HEK293 (cell line): ENCODE measurements at regions not wholly inside any gene's neighbourhood (a gene's known extent, or its start where the extent isn't known, plus 50 kb on each side); places are given as distances from the start of the nearest gene placed in this dataset.

Source experiments
- CTCF ChIA-PET: fragments of 350-600 bp; formaldehyde crosslinking; extraction: SDS; loops from one replicate; lab custom pipeline; 2021; ENCODE audit warnings: antibody characterized with exemption; lab: Yijun Ruan, JAX
- POLR2A ChIA-PET: fragments of 300-600 bp; formaldehyde crosslinking; extraction: SDS; loops from one replicate; lab custom pipeline; 2020; ENCODE audit warnings: antibody characterized with exemption, inconsistent platforms; lab: Yijun Ruan, JAX
- H3K27ac ChIP-seq: fragments of 200-500 bp; sonication (Bioruptor generic); 2 replicates; pipeline ENCODE4 v1.5.1; 2014; ENCODE audit warnings: low read depth, low read length, control low read depth, inconsistent platforms; ENCODE audit errors: extremely low read depth
- H3K36me3 ChIP-seq, 2 experiments: fragments of 200-500 bp in 1 of 2; sonication (Bioruptor generic) in 1 of 2; 1 replicate in 1 of 2; 2 replicates in 1 of 2; pipeline ENCODE4 v1.5.1; 2014 to 2017; ENCODE audit warnings: inconsistent platforms in 2 of 2, low read length in 2 of 2; ENCODE audit not compliant: control insufficient read depth in 2 of 2, insufficient read depth in 1 of 2
- H3K4me1 ChIP-seq: fragments of 200-500 bp; sonication (Bioruptor generic); 2 replicates; pipeline ENCODE4 v1.5.1; 2014; ENCODE audit warnings: mild to moderate bottlenecking, low read length, inconsistent platforms; ENCODE audit not compliant: control insufficient read depth, insufficient read depth
- H3K4me3 ChIP-seq: 2 replicates; pipeline ENCODE4 v1.5.1; 2011; ENCODE audit warnings: low read depth, mild to moderate bottlenecking, control low read depth, low read length, moderate library complexity
- H3K9me3 ChIP-seq: fragments of 200-500 bp; sonication (Bioruptor generic); 2 replicates; pipeline ENCODE4 v1.5.1; 2014; ENCODE audit warnings: low read depth, low read length, inconsistent platforms; ENCODE audit not compliant: control insufficient read depth, insufficient read depth
- BCL11A ChIP-seq: fragments of 450-650 bp; formaldehyde crosslinking; IDR thresholded peaks from 2 replicates; pipeline ENCODE4 v1.5.1; 2016; ENCODE audit warnings: low read depth, missing biosample characterization, missing genetic modification characterization
- GLI2 ChIP-seq: fragments of 450-650 bp; formaldehyde crosslinking; IDR thresholded peaks from 2 replicates; pipeline ENCODE4; 2017; ENCODE audit warnings: missing biosample characterization, missing genetic modification characterization, low read depth, borderline replicate concordance
- GLI4 ChIP-seq: fragments of 450-650 bp; formaldehyde crosslinking; IDR thresholded peaks from 2 replicates; pipeline ENCODE4 v1.5.1; 2016; ENCODE audit warnings: missing biosample characterization, missing genetic modification characterization
- KLF1 ChIP-seq: fragments of 450-650 bp; formaldehyde crosslinking; IDR thresholded peaks from 2 replicates; pipeline ENCODE4 v1.5.1; 2016; ENCODE audit warnings: missing biosample characterization, missing genetic modification characterization
- OSR2 ChIP-seq: fragments of 450-650 bp; formaldehyde crosslinking; IDR thresholded peaks from 2 replicates; pipeline ENCODE4 v1.5.1; 2016; ENCODE audit warnings: missing biosample characterization, missing genetic modification characterization
- PRDM1 ChIP-seq: fragments of 450-650 bp; formaldehyde crosslinking; IDR thresholded peaks from 2 replicates; pipeline ENCODE4; 2016; ENCODE audit warnings: missing biosample characterization, missing genetic modification characterization
- TRIM28 ChIP-seq: IDR thresholded peaks from 2 replicates; pipeline ENCODE4 v1.6.1; 2011; ENCODE audit warnings: low read length, control low read depth, borderline replicate concordance
- YY1 ChIP-seq: fragments of 450-650 bp; formaldehyde crosslinking; IDR thresholded peaks from 2 replicates; pipeline ENCODE4 v1.5.1; 2018; ENCODE audit warnings: missing biosample characterization, missing genetic modification characterization
- ZFP41 ChIP-seq: fragments of 450-650 bp; formaldehyde crosslinking; IDR thresholded peaks from 2 replicates; pipeline ENCODE4 v1.5.1; 2016; ENCODE audit warnings: missing biosample characterization, missing genetic modification characterization, borderline replicate concordance
- ZNF10 ChIP-seq: fragments of 450-650 bp; formaldehyde crosslinking; IDR thresholded peaks from 2 replicates; pipeline ENCODE4 v1.5.1; 2017; ENCODE audit warnings: missing biosample characterization, missing genetic modification characterization
- ZNF138 ChIP-seq: fragments of 450-650 bp; formaldehyde crosslinking; IDR thresholded peaks from 2 replicates; pipeline ENCODE4 v1.5.1; 2016; ENCODE audit warnings: missing biosample characterization, missing genetic modification characterization, borderline replicate concordance
- ZNF221 ChIP-seq: fragments of 450-650 bp; formaldehyde crosslinking; IDR thresholded peaks from 2 replicates; pipeline ENCODE4 v1.5.1; 2017; ENCODE audit warnings: missing biosample characterization, missing genetic modification characterization, borderline replicate concordance
- ZNF394 ChIP-seq: fragments of 450-650 bp; formaldehyde crosslinking; IDR thresholded peaks from 2 replicates; pipeline ENCODE4 v1.5.1; 2016; ENCODE audit warnings: missing biosample characterization, missing genetic modification characterization, mild to moderate bottlenecking, moderate library complexity, borderline replicate concordance
- ZNF426 ChIP-seq: fragments of 450-650 bp; formaldehyde crosslinking; IDR thresholded peaks from 2 replicates; pipeline ENCODE4 v1.5.1; 2017; ENCODE audit warnings: missing biosample characterization, missing genetic modification characterization, mild to moderate bottlenecking, inconsistent platforms, moderate library complexity
- ZNF530 ChIP-seq: fragments of 450-650 bp; formaldehyde crosslinking; IDR thresholded peaks from 2 replicates; pipeline ENCODE4 v1.5.1; 2016; ENCODE audit warnings: low read depth, missing biosample characterization, missing genetic modification characterization
- ZNF558 ChIP-seq: fragments of 450-650 bp; formaldehyde crosslinking; IDR thresholded peaks from 2 replicates; pipeline ENCODE4 v1.5.1; 2016; ENCODE audit warnings: missing biosample characterization, missing genetic modification characterization
- ZNF560 ChIP-seq: fragments of 450-650 bp; formaldehyde crosslinking; IDR thresholded peaks from 2 replicates; pipeline ENCODE4 v1.5.1; 2017; ENCODE audit warnings: missing biosample characterization, missing genetic modification characterization, borderline replicate concordance
- ZNF561 ChIP-seq: fragments of 450-650 bp; IDR thresholded peaks from 2 replicates; pipeline ENCODE4 v1.5.1; 2018; ENCODE audit warnings: missing biosample characterization, missing genetic modification characterization, borderline replicate concordance
- ZNF600 ChIP-seq: fragments of 450-650 bp; formaldehyde crosslinking; IDR thresholded peaks from 2 replicates; pipeline ENCODE4 v1.5.1; 2016; ENCODE audit warnings: missing biosample characterization, missing genetic modification characterization
- ZNF660 ChIP-seq: fragments of 450-650 bp; IDR thresholded peaks from 2 replicates; pipeline ENCODE4 v1.5.1; 2018; ENCODE audit warnings: missing biosample characterization, mild to moderate bottlenecking, missing genetic modification characterization
- ZNF830 ChIP-seq: fragments of 450-650 bp; IDR thresholded peaks from 2 replicates; pipeline ENCODE4 v1.5.0; 2018; ENCODE audit warnings: missing biosample characterization, missing genetic modification characterization, low read depth, mild to moderate bottlenecking, moderate library complexity
- TF ChIP-seq, protein P1 (sequence below): fragments of 450-650 bp; formaldehyde crosslinking; IDR thresholded peaks from 2 replicates; pipeline ENCODE4 v1.5.1; 2016; ENCODE audit warnings: missing biosample characterization, missing genetic modification characterization
- TF ChIP-seq, protein P2 (sequence below): fragments of 450-650 bp; formaldehyde crosslinking; IDR thresholded peaks from 2 replicates; pipeline ENCODE4 v1.5.1; 2017; ENCODE audit warnings: missing biosample characterization, missing genetic modification characterization
- TF ChIP-seq, protein P3 (sequence below): fragments of 450-650 bp; formaldehyde crosslinking; IDR thresholded peaks from 2 replicates; pipeline ENCODE4 v1.5.1; 2016; ENCODE audit warnings: missing biosample characterization, missing genetic modification characterization
- TF ChIP-seq, protein P4 (sequence below): fragments of 450-650 bp; formaldehyde crosslinking; IDR thresholded peaks from 2 replicates; pipeline ENCODE4 v1.5.1; 2016; ENCODE audit warnings: missing biosample characterization, missing genetic modification characterization
- TF ChIP-seq, protein P5 (sequence below): fragments of 450-650 bp; formaldehyde crosslinking; IDR thresholded peaks from 2 replicates; pipeline ENCODE4 v1.5.1; 2016; ENCODE audit warnings: missing biosample characterization, missing genetic modification characterization

DNA sequence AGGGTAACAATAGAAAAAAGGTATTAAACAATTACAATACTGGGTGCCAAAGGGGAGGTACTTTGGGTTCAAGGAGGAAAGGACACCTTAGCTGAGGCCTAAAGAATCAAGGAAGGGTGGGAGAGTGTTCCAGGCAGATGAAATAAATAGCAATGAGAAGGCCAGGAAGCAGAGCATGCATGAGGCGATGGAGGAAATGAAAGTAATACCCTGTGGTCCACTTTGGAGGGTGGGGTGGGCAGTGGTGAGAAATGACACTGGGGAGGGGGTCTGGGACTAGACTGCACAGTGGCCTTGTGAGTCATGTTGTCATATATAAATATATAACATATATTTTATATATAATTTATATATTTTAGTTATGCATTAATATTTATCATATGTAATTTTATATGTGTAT lies 55.9 kb downstream of the BHLHE40 start:
- Histone ChIP-seq H3K9me3 (no peaks in the 10 kb centered on the region), H3K4me1 (0 out of 2 replicates have a peak, but pooled peaks cover 2% of the 10 kb centered on the region), H3K27ac (no peak overlapping the region), H3K36me3 (no peaks in the 10 kb centered on the region), H3K4me3 (no peak overlapping the region)
- ChIA-PET CTCF (no interaction called here), POLR2A (no interaction called here)
- TF ChIP-seq ZNF558 (no peak), ZNF560 (no peak), TRIM28 (no peak), ZNF394 (no peak), ZNF530 (no peak), PRDM1 (tag by site-specific recombination) (no peak), ZNF10 (tag by site-specific recombination) (no peak), GLI2 (tag by site-specific recombination) (no peak), ZNF830 (no peak), ZNF426 (tag by site-specific recombination) (no peak), BCL11A (tag by site-specific recombination) (no peak), ZNF600 (no peak), ZNF561 (tag by site-specific recombination) (no peak), KLF1 (tag by site-specific recombination) (no peak), ZFP41 (tag by site-specific recombination) (no peak), ZNF660 (tag by site-specific recombination) (no peak), OSR2 (tag by site-specific recombination) (no peak)
- TF ChIP-seq, protein P1, sequence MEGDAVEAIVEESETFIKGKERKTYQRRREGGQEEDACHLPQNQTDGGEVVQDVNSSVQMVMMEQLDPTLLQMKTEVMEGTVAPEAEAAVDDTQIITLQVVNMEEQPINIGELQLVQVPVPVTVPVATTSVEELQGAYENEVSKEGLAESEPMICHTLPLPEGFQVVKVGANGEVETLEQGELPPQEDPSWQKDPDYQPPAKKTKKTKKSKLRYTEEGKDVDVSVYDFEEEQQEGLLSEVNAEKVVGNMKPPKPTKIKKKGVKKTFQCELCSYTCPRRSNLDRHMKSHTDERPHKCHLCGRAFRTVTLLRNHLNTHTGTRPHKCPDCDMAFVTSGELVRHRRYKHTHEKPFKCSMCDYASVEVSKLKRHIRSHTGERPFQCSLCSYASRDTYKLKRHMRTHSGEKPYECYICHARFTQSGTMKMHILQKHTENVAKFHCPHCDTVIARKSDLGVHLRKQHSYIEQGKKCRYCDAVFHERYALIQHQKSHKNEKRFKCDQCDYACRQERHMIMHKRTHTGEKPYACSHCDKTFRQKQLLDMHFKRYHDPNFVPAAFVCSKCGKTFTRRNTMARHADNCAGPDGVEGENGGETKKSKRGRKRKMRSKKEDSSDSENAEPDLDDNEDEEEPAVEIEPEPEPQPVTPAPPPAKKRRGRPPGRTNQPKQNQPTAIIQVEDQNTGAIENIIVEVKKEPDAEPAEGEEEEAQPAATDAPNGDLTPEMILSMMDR, result no peak
- TF ChIP-seq, protein P2, sequence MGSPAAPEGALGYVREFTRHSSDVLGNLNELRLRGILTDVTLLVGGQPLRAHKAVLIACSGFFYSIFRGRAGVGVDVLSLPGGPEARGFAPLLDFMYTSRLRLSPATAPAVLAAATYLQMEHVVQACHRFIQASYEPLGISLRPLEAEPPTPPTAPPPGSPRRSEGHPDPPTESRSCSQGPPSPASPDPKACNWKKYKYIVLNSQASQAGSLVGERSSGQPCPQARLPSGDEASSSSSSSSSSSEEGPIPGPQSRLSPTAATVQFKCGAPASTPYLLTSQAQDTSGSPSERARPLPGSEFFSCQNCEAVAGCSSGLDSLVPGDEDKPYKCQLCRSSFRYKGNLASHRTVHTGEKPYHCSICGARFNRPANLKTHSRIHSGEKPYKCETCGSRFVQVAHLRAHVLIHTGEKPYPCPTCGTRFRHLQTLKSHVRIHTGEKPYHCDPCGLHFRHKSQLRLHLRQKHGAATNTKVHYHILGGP (tag by site-specific recombination), result no peak
- TF ChIP-seq, protein P3, sequence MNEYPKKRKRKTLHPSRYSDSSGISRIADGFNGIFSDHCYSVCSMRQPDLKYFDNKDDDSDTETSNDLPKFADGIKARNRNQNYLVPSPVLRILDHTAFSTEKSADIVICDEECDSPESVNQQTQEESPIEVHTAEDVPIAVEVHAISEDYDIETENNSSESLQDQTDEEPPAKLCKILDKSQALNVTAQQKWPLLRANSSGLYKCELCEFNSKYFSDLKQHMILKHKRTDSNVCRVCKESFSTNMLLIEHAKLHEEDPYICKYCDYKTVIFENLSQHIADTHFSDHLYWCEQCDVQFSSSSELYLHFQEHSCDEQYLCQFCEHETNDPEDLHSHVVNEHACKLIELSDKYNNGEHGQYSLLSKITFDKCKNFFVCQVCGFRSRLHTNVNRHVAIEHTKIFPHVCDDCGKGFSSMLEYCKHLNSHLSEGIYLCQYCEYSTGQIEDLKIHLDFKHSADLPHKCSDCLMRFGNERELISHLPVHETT, result no peak

DNA sequence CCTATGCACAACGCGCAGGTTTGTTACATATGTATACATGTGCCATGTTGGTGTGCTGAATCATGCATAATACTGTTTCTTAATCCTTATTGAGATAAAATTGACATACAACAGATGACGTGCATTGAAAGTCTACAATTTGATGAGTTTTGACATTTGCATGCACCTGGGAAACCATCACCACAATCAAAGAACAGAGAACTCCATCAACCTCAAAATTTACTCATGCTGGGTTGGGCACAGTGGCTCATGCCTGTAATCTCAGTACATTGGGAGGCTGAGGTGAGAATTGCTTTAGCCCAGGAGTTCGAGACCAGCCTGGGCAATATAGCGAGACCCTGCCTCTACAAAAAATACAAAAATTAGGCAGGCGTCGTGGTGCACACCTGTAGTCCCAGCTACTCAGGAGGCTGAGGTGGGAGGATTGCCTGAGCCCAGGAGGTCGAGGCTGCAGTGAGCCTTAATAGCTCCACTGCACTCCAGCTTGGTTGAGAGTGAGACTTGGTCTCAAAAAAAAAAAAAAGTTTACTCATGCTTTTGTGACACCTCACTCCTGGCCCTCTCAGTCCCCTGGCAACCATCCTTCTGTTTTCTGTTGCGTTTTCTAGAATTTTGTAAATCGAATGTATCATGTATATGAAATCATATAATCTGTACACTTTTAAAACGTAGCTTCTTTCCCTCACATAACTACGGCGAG lies 56.6 kb downstream of the BHLHE40 start:
- ChIA-PET POLR2A (interaction anchor here (0.6 to 1.5 kb wide), 3 partner anchors 57 to 198 kb away, joined by 3 to 7 read pairs (median 3); no protein-coding TSS in a partner anchor), CTCF (interaction anchor here (1.0 to 1.4 kb wide), 3 partner anchors 60 to 324 kb away, joined by 3 to 5 read pairs (median 3); no protein-coding TSS in a partner anchor)
- Histone ChIP-seq H3K9me3 (no peaks in the 10 kb centered on the region), H3K4me1 (0 out of 2 replicates have a peak, but pooled peaks cover 2% of the 10 kb centered on the region), H3K4me3 (no peak overlapping the region), H3K27ac (no peak overlapping the region), H3K36me3 (no peaks in the 10 kb centered on the region)
- TF ChIP-seq ZNF221 (tag by site-specific recombination) (no peak), YY1 (tag by site-specific recombination) (no peak), ZNF138 (tag by site-specific recombination) (no peak), GLI4 (tag by site-specific recombination) (no peak)
- TF ChIP-seq, protein P4, sequence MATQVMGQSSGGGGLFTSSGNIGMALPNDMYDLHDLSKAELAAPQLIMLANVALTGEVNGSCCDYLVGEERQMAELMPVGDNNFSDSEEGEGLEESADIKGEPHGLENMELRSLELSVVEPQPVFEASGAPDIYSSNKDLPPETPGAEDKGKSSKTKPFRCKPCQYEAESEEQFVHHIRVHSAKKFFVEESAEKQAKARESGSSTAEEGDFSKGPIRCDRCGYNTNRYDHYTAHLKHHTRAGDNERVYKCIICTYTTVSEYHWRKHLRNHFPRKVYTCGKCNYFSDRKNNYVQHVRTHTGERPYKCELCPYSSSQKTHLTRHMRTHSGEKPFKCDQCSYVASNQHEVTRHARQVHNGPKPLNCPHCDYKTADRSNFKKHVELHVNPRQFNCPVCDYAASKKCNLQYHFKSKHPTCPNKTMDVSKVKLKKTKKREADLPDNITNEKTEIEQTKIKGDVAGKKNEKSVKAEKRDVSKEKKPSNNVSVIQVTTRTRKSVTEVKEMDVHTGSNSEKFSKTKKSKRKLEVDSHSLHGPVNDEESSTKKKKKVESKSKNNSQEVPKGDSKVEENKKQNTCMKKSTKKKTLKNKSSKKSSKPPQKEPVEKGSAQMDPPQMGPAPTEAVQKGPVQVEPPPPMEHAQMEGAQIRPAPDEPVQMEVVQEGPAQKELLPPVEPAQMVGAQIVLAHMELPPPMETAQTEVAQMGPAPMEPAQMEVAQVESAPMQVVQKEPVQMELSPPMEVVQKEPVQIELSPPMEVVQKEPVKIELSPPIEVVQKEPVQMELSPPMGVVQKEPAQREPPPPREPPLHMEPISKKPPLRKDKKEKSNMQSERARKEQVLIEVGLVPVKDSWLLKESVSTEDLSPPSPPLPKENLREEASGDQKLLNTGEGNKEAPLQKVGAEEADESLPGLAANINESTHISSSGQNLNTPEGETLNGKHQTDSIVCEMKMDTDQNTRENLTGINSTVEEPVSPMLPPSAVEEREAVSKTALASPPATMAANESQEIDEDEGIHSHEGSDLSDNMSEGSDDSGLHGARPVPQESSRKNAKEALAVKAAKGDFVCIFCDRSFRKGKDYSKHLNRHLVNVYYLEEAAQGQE (tag by site-specific recombination), result no peak
- TF ChIP-seq, protein P5, sequence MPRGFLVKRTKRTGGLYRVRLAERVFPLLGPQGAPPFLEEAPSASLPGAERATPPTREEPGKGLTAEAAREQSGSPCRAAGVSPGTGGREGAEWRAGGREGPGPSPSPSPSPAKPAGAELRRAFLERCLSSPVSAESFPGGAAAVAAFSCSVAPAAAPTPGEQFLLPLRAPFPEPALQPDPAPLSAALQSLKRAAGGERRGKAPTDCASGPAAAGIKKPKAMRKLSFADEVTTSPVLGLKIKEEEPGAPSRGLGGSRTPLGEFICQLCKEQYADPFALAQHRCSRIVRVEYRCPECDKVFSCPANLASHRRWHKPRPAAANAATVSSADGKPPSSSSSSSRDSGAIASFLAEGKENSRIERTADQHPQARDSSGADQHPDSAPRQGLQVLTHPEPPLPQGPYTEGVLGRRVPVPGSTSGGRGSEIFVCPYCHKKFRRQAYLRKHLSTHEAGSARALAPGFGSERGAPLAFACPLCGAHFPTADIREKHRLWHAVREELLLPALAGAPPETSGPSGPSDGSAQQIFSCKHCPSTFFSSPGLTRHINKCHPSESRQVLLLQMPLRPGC, result no peak
